Keratinocyte (primary cell): ENCODE measurements at regions not wholly inside any gene's neighbourhood (a gene's known extent, or its start where the extent isn't known, plus 50 kb on each side); places are given as distances from the start of the nearest gene placed in this dataset.

Experiments
- DNase-seq: peaks from one replicate; pipeline ENCODE4 v3.0.0-alpha.2; 2011; ENCODE audit warnings: low read depth, missing footprints, low spot score
- FAIRE-seq: peaks from 2 replicates; lab custom pipeline; 2011; peaks lifted over from hg19 to GRCh38; lab: Jason Lieb, UNC
- H2AFZ ChIP-seq: 2 replicates; pipeline ENCODE4 v1.6.0; 2012; ENCODE audit warnings: low read length, control low read depth, inconsistent platforms; ENCODE audit not compliant: control insufficient read depth
- H3K27ac ChIP-seq: 2 replicates; pipeline ENCODE4 v1.5.1; 2011; ENCODE audit warnings: low read length; ENCODE audit not compliant: control insufficient read depth, insufficient read depth
- H3K27me3 ChIP-seq: 3 replicates; pipeline ENCODE4 v1.6.0; 2011; ENCODE audit warnings: low read length; ENCODE audit not compliant: control insufficient read depth, insufficient read depth; ENCODE audit errors: extremely low read depth
- H3K36me3 ChIP-seq, 2 experiments: 2 replicates in 1 of 2; 3 replicates in 1 of 2; pipeline ENCODE4 v1.5.1; 2011; ENCODE audit warnings: low read length in 2 of 2, mild to moderate bottlenecking in 1 of 2; ENCODE audit not compliant: control insufficient read depth in 2 of 2, insufficient read depth in 2 of 2; ENCODE audit errors: extremely low read depth in 1 of 2
- H3K4me1 ChIP-seq: 3 replicates; pipeline ENCODE4 v1.5.1; 2011; ENCODE audit warnings: low read length; ENCODE audit not compliant: control insufficient read depth, insufficient read depth; ENCODE audit errors: extremely low read depth
- H3K4me2 ChIP-seq: 3 replicates; pipeline ENCODE4 v1.6.0; 2011; ENCODE audit warnings: low read depth, low read length; ENCODE audit not compliant: control insufficient read depth, insufficient read depth; ENCODE audit errors: extremely low read depth
- H3K4me3 ChIP-seq, 3 experiments: fragments of 200-600 bp in 1 of 3; sonication (generic) in 1 of 3; 2 replicates in 2 of 3; 3 replicates in 1 of 3; pipeline ENCODE4 v1.5.1; 2011 to 2016; ENCODE audit warnings: low read length in 3 of 3, mild to moderate bottlenecking in 3 of 3, control low read depth in 2 of 3, inconsistent platforms in 1 of 3, low read depth in 1 of 3, mixed read lengths in 1 of 3, mixed run types in 1 of 3, moderate library complexity in 1 of 3; ENCODE audit not compliant: control insufficient read depth in 2 of 3, insufficient read depth in 2 of 3; ENCODE audit errors: extremely low read depth in 1 of 3
- H3K79me2 ChIP-seq: 2 replicates; pipeline ENCODE4 v1.6.0; 2012; ENCODE audit warnings: low read length; ENCODE audit not compliant: control insufficient read depth, insufficient read depth
- H3K9ac ChIP-seq: 3 replicates; pipeline ENCODE4 v1.6.0; 2011; ENCODE audit warnings: low read length; ENCODE audit not compliant: control insufficient read depth, insufficient read depth; ENCODE audit errors: extremely low read depth
- H3K9me1 ChIP-seq: 3 replicates; pipeline ENCODE4 v1.6.0; 2011; ENCODE audit warnings: low read length; ENCODE audit not compliant: control insufficient read depth, insufficient read depth; ENCODE audit errors: extremely low read depth
- H3K9me3 ChIP-seq: 2 replicates; pipeline ENCODE4 v1.5.1; 2012; ENCODE audit warnings: low read depth, low read length; ENCODE audit not compliant: control insufficient read depth
- H4K20me1 ChIP-seq: 3 replicates; pipeline ENCODE4 v1.6.0; 2011; ENCODE audit warnings: low read length; ENCODE audit not compliant: control insufficient read depth, insufficient read depth; ENCODE audit errors: extremely low read depth
- EZH2 ChIP-seq: IDR thresholded peaks from one replicate; pipeline ENCODE4 v1.6.1; 2012; ENCODE audit warnings: inconsistent platforms, mild to moderate bottlenecking, low read length, moderate library complexity
- dilution Hi-C: fragments of 300-500 bp; cut with MboI; formaldehyde crosslinking; loops from one replicate; pipeline ENCODE4 v1.7.0; 2020; ENCODE audit warnings: low sequenced_read_pairs; ENCODE audit not compliant: extremely low pct_ligation_motif_present
- TF ChIP-seq, protein P1 (sequence below), 3 experiments: IDR thresholded peaks in 1 of 3; conservative IDR thresholded peaks in 1 of 3; optimal IDR thresholded peaks in 1 of 3; 2 replicates in 2 of 3; 3 replicates in 1 of 3; pipeline versions ENCODE3 to v1.5.1; 2011; ENCODE audit warnings: low read length in 3 of 3, mild to moderate bottlenecking in 3 of 3, moderate library complexity in 2 of 3, control low read depth in 1 of 3, inconsistent platforms in 1 of 3; ENCODE audit not compliant: insufficient read depth in 2 of 3; ENCODE audit errors: extremely low read depth in 1 of 3

- no peaks in the 10 kb centered on the region for H4K20me1 ChIP-seq
- FAIRE-seq (no peak), DNase-seq (no peak)
- H3K9me3 ChIP-seq = no peaks in the 10 kb centered on the region
- no peaks in the 10 kb centered on the region for H3K4me1 ChIP-seq
- no peaks in the 10 kb centered on the region for H3K9me1 ChIP-seq
- no peak overlapping the region for H3K4me2 ChIP-seq
- H3K9ac ChIP-seq = no peak overlapping the region
- no peak overlapping the region for H2AFZ ChIP-seq
- dilution Hi-C loops = no loop called here
- H3K4me3 ChIP-seq = no peak overlapping the region
- H3K79me2 ChIP-seq = no peaks in the 10 kb centered on the region
- peaks cover 24% of the 10 kb centered on the region for H3K27me3 ChIP-seq
- TF ChIP-seq EZH2 = no peak
- TF ChIP-seq, protein P1, sequence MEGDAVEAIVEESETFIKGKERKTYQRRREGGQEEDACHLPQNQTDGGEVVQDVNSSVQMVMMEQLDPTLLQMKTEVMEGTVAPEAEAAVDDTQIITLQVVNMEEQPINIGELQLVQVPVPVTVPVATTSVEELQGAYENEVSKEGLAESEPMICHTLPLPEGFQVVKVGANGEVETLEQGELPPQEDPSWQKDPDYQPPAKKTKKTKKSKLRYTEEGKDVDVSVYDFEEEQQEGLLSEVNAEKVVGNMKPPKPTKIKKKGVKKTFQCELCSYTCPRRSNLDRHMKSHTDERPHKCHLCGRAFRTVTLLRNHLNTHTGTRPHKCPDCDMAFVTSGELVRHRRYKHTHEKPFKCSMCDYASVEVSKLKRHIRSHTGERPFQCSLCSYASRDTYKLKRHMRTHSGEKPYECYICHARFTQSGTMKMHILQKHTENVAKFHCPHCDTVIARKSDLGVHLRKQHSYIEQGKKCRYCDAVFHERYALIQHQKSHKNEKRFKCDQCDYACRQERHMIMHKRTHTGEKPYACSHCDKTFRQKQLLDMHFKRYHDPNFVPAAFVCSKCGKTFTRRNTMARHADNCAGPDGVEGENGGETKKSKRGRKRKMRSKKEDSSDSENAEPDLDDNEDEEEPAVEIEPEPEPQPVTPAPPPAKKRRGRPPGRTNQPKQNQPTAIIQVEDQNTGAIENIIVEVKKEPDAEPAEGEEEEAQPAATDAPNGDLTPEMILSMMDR (optimal IDR thresholded peaks at IDR 0.05 in 1 of 3, IDR thresholded peaks at IDR 0.05 in 1 of 3, conservative IDR thresholded peaks at IDR 0.05 in 1 of 3; ENCODE audit: extremely low read depth in 1 of 3, insufficient read depth in 2 of 3, low read length in 3 of 3) = no peak
- H3K27ac ChIP-seq = no peak overlapping the region
- H3K36me3 ChIP-seq = no peaks in the 10 kb centered on the region
Observed at GRCh38 chr12:113521708-113522107, 50.0 kb upstream of the LHX5 start.
